HL-60 (cell line): ENCODE measurements at regions not wholly inside any gene's neighbourhood (a gene's known extent, or its start where the extent isn't known, plus 50 kb on each side); places are given as distances from the start of the nearest gene placed in this dataset.

ENCODE experiments used
- GABPA ChIP-seq: IDR thresholded peaks from 2 replicates; pipeline ENCODE4 v1.6.1; 2012; ENCODE audit warnings: low read depth
- TF ChIP-seq, protein P1 (sequence below): IDR thresholded peaks from one replicate; pipeline ENCODE4 v1.5.1; 2011; ENCODE audit warnings: low read length, control low read depth, inconsistent platforms; ENCODE audit not compliant: insufficient read depth

GRCh38 chr14:66140963-66141362 lies 345.2 kb upstream of the CCDC196 start:
- TF ChIP-seq, protein P1, sequence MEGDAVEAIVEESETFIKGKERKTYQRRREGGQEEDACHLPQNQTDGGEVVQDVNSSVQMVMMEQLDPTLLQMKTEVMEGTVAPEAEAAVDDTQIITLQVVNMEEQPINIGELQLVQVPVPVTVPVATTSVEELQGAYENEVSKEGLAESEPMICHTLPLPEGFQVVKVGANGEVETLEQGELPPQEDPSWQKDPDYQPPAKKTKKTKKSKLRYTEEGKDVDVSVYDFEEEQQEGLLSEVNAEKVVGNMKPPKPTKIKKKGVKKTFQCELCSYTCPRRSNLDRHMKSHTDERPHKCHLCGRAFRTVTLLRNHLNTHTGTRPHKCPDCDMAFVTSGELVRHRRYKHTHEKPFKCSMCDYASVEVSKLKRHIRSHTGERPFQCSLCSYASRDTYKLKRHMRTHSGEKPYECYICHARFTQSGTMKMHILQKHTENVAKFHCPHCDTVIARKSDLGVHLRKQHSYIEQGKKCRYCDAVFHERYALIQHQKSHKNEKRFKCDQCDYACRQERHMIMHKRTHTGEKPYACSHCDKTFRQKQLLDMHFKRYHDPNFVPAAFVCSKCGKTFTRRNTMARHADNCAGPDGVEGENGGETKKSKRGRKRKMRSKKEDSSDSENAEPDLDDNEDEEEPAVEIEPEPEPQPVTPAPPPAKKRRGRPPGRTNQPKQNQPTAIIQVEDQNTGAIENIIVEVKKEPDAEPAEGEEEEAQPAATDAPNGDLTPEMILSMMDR, result no peak
- TF ChIP-seq GABPA, result no peak
